H9 (cell line): ENCODE measurements at regions not wholly inside any gene's neighbourhood (a gene's known extent, or its start where the extent isn't known, plus 50 kb on each side); places are given as distances from the start of the nearest gene placed in this dataset.

Experiments used
- DNase-seq: peaks from one replicate; pipeline ENCODE4 v3.0.0-alpha.2; 2017
- H2AFZ ChIP-seq: one replicate; pipeline ENCODE4 v1.6.1; 2013; ENCODE audit warnings: mild to moderate bottlenecking, low read length, control low read depth, moderate library complexity
- H2AK5ac ChIP-seq: 2 replicates; pipeline ENCODE4 v1.6.1; 2013; ENCODE audit warnings: low read length, control low read depth, mixed read lengths; ENCODE audit not compliant: insufficient read length
- H2BK120ac ChIP-seq: one replicate; pipeline ENCODE4 v1.6.1; 2013; ENCODE audit warnings: low read depth, mild to moderate bottlenecking, low read length, control low read depth, inconsistent platforms; ENCODE audit not compliant: poor library complexity, severe bottlenecking
- H2BK12ac ChIP-seq: 2 replicates; pipeline ENCODE4 v1.6.1; 2013; ENCODE audit warnings: low read length, control low read depth, mixed read lengths, low read depth; ENCODE audit not compliant: insufficient read length
- H2BK15ac ChIP-seq: 2 replicates; pipeline ENCODE4 v1.6.1; 2013; ENCODE audit warnings: low read depth, low read length, control low read depth
- H2BK20ac ChIP-seq: one replicate; pipeline ENCODE4 v1.6.1; 2013; ENCODE audit warnings: low read depth, mild to moderate bottlenecking, low read length, control low read depth, inconsistent platforms; ENCODE audit not compliant: poor library complexity, severe bottlenecking
- H2BK5ac ChIP-seq: 2 replicates; pipeline ENCODE4 v1.6.1; 2013; ENCODE audit warnings: low read length, control low read depth, mixed read lengths; ENCODE audit not compliant: insufficient read length
- H3K14ac ChIP-seq: 2 replicates; pipeline ENCODE4 v1.6.1; 2013; ENCODE audit warnings: low read length, control low read depth; ENCODE audit not compliant: insufficient read depth
- H3K18ac ChIP-seq: 2 replicates; pipeline ENCODE4 v1.6.1; 2013; ENCODE audit warnings: low read depth, mild to moderate bottlenecking, mixed read lengths, low read length, control low read depth; ENCODE audit not compliant: insufficient read length
- H3K23ac ChIP-seq: 2 replicates; pipeline ENCODE4 v1.6.1; 2013; ENCODE audit warnings: low read length, control low read depth, mixed read lengths, low read depth; ENCODE audit not compliant: insufficient read length
- H3K23me2 ChIP-seq: 2 replicates; pipeline ENCODE4 v1.6.1; 2013; ENCODE audit warnings: low read depth, mild to moderate bottlenecking, mixed read lengths, low read length, control low read depth; ENCODE audit not compliant: insufficient read length, poor library complexity, severe bottlenecking
- H3K27ac ChIP-seq: 2 replicates; pipeline ENCODE4 v1.5.1; 2013; ENCODE audit warnings: low read length, control low read depth, mixed read lengths, low read depth; ENCODE audit not compliant: insufficient read length
- H3K27me3 ChIP-seq: 2 replicates; pipeline ENCODE4 v1.6.1; 2013; ENCODE audit warnings: low read length, control low read depth, inconsistent platforms; ENCODE audit not compliant: insufficient read depth
- H3K4ac ChIP-seq: 2 replicates; pipeline ENCODE4 v1.6.1; 2013; ENCODE audit warnings: low read depth, mild to moderate bottlenecking, control low read depth, inconsistent platforms, low read length, moderate library complexity
- H3K4me1 ChIP-seq: 2 replicates; pipeline ENCODE4 v1.6.1; 2013; ENCODE audit warnings: low read length, control low read depth, inconsistent platforms; ENCODE audit not compliant: insufficient read depth
- H3K4me2 ChIP-seq: 2 replicates; pipeline ENCODE4 v1.6.1; 2013; ENCODE audit warnings: low read length, control low read depth, mixed read lengths; ENCODE audit not compliant: insufficient read length, insufficient read depth
- H3K56ac ChIP-seq: 2 replicates; pipeline ENCODE4 v1.6.1; 2013; ENCODE audit warnings: low read depth, mild to moderate bottlenecking, mixed read lengths, low read length, control low read depth; ENCODE audit not compliant: insufficient read length
- H3K79me1 ChIP-seq: 2 replicates; pipeline ENCODE4 v1.6.1; 2013; ENCODE audit warnings: low read depth, mild to moderate bottlenecking, moderate library complexity, low read length, control low read depth, inconsistent platforms; ENCODE audit not compliant: insufficient read depth, poor library complexity, severe bottlenecking
- H3K79me2 ChIP-seq: 2 replicates; pipeline ENCODE4 v1.6.1; 2013; ENCODE audit warnings: low read length, control low read depth, inconsistent platforms; ENCODE audit not compliant: insufficient read depth
- H3K9ac ChIP-seq: 2 replicates; pipeline ENCODE4 v1.6.1; 2013; ENCODE audit warnings: low read length, control low read depth, mixed read lengths; ENCODE audit not compliant: insufficient read length; ENCODE audit errors: extremely low read depth
- H3K9me3 ChIP-seq: one replicate; pipeline ENCODE4 v1.6.1; 2013; ENCODE audit warnings: low read depth, low read length, inconsistent platforms; ENCODE audit not compliant: control insufficient read depth
- H3T11ph ChIP-seq: one replicate; pipeline ENCODE4 v1.6.1; 2013; ENCODE audit warnings: mild to moderate bottlenecking, low read length, control low read depth, inconsistent platforms
- H4K20me1 ChIP-seq: one replicate; pipeline ENCODE4 v1.6.1; 2013; ENCODE audit not compliant: control insufficient read depth, insufficient read length, insufficient read depth
- H4K5ac ChIP-seq: 2 replicates; pipeline ENCODE4 v1.6.1; 2013; ENCODE audit warnings: low read depth, mild to moderate bottlenecking, mixed read lengths, low read length, control low read depth; ENCODE audit not compliant: insufficient read length
- H4K8ac ChIP-seq: replicated peaks from 2 replicates; pipeline ENCODE4 v1.6.1; 2013; ENCODE audit warnings: low read length, control low read depth, mixed read lengths, low read depth; ENCODE audit not compliant: insufficient read length
- H4K91ac ChIP-seq: 2 replicates; pipeline ENCODE4 v1.6.1; 2013; ENCODE audit warnings: low read depth, mild to moderate bottlenecking, moderate library complexity, mixed read lengths, low read length, control low read depth; ENCODE audit not compliant: insufficient read length
- H3K27ac Mint-ChIP-seq, 3 experiments: 2 replicates in 2 of 3; 3 replicates in 1 of 3; pipeline ENCODE4 v1.8.0; 2020 to 2021; ENCODE audit warnings: mixed read lengths in 3 of 3, mild to moderate bottlenecking in 1 of 3, moderate library complexity in 1 of 3
- H3K27me3 Mint-ChIP-seq: 2 replicates; pipeline ENCODE4 v1.8.0; 2021; ENCODE audit warnings: low read depth, mild to moderate bottlenecking, moderate library complexity, mixed read lengths
- H3K36me3 Mint-ChIP-seq, 3 experiments: 2 replicates in 2 of 3; 3 replicates in 1 of 3; pipeline ENCODE4 v1.8.0; 2020 to 2021; ENCODE audit warnings: low read depth in 3 of 3, mixed read lengths in 3 of 3; ENCODE audit not compliant: insufficient read depth in 1 of 3
- H3K4me1 Mint-ChIP-seq, 2 experiments: 2 replicates each; pipeline ENCODE4 v1.8.0; 2020; ENCODE audit warnings: mixed read lengths in 2 of 2
- H3K4me3 Mint-ChIP-seq, 2 experiments: 2 replicates in 1 of 2; 3 replicates in 1 of 2; pipeline ENCODE4 v1.8.0; 2020 to 2021; ENCODE audit warnings: mild to moderate bottlenecking in 2 of 2, mixed read lengths in 2 of 2, moderate library complexity in 1 of 2
- H3K9me3 Mint-ChIP-seq, 2 experiments: 2 replicates in 1 of 2; 3 replicates in 1 of 2; pipeline ENCODE4 v1.8.0; 2020; ENCODE audit warnings: mild to moderate bottlenecking in 2 of 2, mixed read lengths in 2 of 2, moderate library complexity in 1 of 2
- WGBS: extraction: QIAGEN DNeasy Blood & Tissue Kit; methylation state at CpG from one replicate; pipeline ENCODE4 v1.1.7; 2013; ENCODE audit warnings: missing lambda C conversion rate, low lambda C conversion rate, mixed read lengths; ENCODE audit not compliant: insufficient read length; ENCODE audit errors: extremely low coverage; 5-methylcytosine and 5-hydroxymethylcytosine counted together
- TF ChIP-seq, protein P1 (sequence below): fragments of 200-600 bp; sonication (generic); conservative IDR thresholded peaks from 3 replicates; pipeline ENCODE4 v1.8.0; 2021; ENCODE audit warnings: antibody characterized with exemption, mild to moderate bottlenecking

DNA sequence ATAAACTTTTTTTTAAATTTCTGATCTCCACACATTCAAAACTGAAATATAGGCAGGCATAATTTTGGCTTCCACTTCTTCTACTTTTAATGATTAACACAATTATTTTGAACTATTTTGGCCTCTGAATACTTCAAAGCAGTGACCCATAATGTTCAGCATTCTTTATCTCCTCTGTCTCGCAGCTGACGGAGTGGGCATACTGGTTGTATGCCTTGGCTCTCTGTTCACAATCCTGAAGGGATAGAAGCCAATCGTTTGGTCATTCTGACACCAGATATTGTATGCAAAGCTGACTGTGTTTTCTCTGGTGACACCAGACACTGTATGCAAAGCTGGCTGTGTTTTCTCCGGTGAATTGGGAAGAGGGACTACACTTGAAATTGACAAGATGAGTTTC lies 833.0 kb downstream of the EFNB2 start:
- Mint-ChIP-seq H3K4me3 (no peak overlapping the region), H3K27ac (no peak overlapping the region), H3K9me3 (peaks cover 2 to 3% of the 10 kb centered on the region in 2 experiments; a peak in 3 of 5 replicates), H3K4me1 (peaks cover 5% of the 10 kb centered on the region in 2 experiments; a peak in 3 of 4 replicates), H3K36me3 (no peaks in the 10 kb centered on the region), H3K27me3 (no peaks in the 10 kb centered on the region)
- no peak overlapping the region for H3K27ac ChIP-seq
- H2BK20ac ChIP-seq: no peak overlapping the region
- no peaks in the 10 kb centered on the region for H3K79me1 ChIP-seq
- H3K4me1 ChIP-seq: no peaks in the 10 kb centered on the region
- H2AK5ac ChIP-seq: no peak overlapping the region
- H4K8ac ChIP-seq: no peak overlapping the region
- no CpG with 5 or more reads among the region's 4 CpGs for WGBS
- H2BK15ac ChIP-seq: no peak overlapping the region
- H3K23me2 ChIP-seq: no peaks in the 10 kb centered on the region
- H2BK12ac ChIP-seq: no peak overlapping the region
- H3K4ac ChIP-seq: no peak overlapping the region
- H4K5ac ChIP-seq: no peak overlapping the region
- H3K9me3 ChIP-seq: no peaks in the 10 kb centered on the region
- H2BK120ac ChIP-seq: no peak overlapping the region
- H2AFZ ChIP-seq: no peak overlapping the region
- no peak overlapping the region for H3K4me2 ChIP-seq
- H3K23ac ChIP-seq: no peak overlapping the region
- no peaks in the 10 kb centered on the region for H4K20me1 ChIP-seq
- no peak overlapping the region for H2BK5ac ChIP-seq
- no peak overlapping the region for H3K9ac ChIP-seq
- H3K14ac ChIP-seq: no peak overlapping the region
- H3K56ac ChIP-seq: no peak overlapping the region
- no peak overlapping the region for H3T11ph ChIP-seq
- H3K79me2 ChIP-seq: no peaks in the 10 kb centered on the region
- DNase-seq: no peak
- no peaks in the 10 kb centered on the region for H3K27me3 ChIP-seq
- no peak overlapping the region for H4K91ac ChIP-seq
- TF ChIP-seq, protein P1, sequence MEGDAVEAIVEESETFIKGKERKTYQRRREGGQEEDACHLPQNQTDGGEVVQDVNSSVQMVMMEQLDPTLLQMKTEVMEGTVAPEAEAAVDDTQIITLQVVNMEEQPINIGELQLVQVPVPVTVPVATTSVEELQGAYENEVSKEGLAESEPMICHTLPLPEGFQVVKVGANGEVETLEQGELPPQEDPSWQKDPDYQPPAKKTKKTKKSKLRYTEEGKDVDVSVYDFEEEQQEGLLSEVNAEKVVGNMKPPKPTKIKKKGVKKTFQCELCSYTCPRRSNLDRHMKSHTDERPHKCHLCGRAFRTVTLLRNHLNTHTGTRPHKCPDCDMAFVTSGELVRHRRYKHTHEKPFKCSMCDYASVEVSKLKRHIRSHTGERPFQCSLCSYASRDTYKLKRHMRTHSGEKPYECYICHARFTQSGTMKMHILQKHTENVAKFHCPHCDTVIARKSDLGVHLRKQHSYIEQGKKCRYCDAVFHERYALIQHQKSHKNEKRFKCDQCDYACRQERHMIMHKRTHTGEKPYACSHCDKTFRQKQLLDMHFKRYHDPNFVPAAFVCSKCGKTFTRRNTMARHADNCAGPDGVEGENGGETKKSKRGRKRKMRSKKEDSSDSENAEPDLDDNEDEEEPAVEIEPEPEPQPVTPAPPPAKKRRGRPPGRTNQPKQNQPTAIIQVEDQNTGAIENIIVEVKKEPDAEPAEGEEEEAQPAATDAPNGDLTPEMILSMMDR: no peak
- no peak overlapping the region for H3K18ac ChIP-seq
